ENCODE measurements at regions not wholly inside any gene's neighbourhood (a gene's known extent, or its start where the extent isn't known, plus 50 kb on each side); places are given as distances from the start of the nearest gene placed in this dataset.

GRCh38 chr10:4046030-4046429, 261.0 kb upstream of the KLF6 start:
- DNase-seq (ENCODE audit: low read depth): no peak
- TF ChIP-seq CTCF (IDR thresholded peaks at IDR 0.05; ENCODE audit: insufficient read depth, low read length): no peak

GRCh38 chr10:4043897-4044665, 259.1 kb upstream of the KLF6 start:
- no peak for DNase-seq (ENCODE audit: low read depth)
- no peak overlapping the region for H3K4me3 ChIP-seq (ENCODE audit: low read depth, low read length)
- no peak for TF ChIP-seq CTCF (IDR thresholded peaks at IDR 0.05; ENCODE audit: insufficient read depth, low read length)

More at GRCh38 chr10:4046030-4046429, 261.0 kb upstream of the KLF6 start:
- H3K4me3 ChIP-seq (ENCODE audit: low read depth, low read length): no peak overlapping the region

GRCh38 chr10:4041635-4042034, 256.6 kb upstream of the KLF6 start:
- TF ChIP-seq CTCF (IDR thresholded peaks at IDR 0.05; ENCODE audit: insufficient read depth, low read length): no peak
- H3K4me3 ChIP-seq (ENCODE audit: low read depth, low read length): no peak overlapping the region
- DNase-seq (ENCODE audit: low read depth): no peak

- no peak overlapping the region for H3K4me3 ChIP-seq (ENCODE audit: low read depth, low read length)
- DNase-seq (ENCODE audit: low read depth): no peak
- TF ChIP-seq CTCF (IDR thresholded peaks at IDR 0.05; ENCODE audit: insufficient read depth, low read length): no peak
These were observed 253.0 kb upstream of the KLF6 start for GRCh38 chr10:4038000-4038399.

GRCh38 chr10:4035599-4035945, 250.6 kb upstream of the KLF6 start:
- no peak for TF ChIP-seq CTCF (IDR thresholded peaks at IDR 0.05; ENCODE audit: insufficient read depth, low read length)
- no peak overlapping the region for H3K4me3 ChIP-seq (ENCODE audit: low read depth, low read length)

GRCh38 chr10:4034907-4035598, 250.0 kb upstream of the KLF6 start:
- peak; percentile 16 for DNase-seq (ENCODE audit: low read depth)
- TF ChIP-seq CTCF (IDR thresholded peaks at IDR 0.05; ENCODE audit: insufficient read depth, low read length): no peak
- H3K4me3 ChIP-seq (ENCODE audit: low read depth, low read length): no peak overlapping the region

More at GRCh38 chr10:4035599-4035945, 250.6 kb upstream of the KLF6 start:
- DNase-seq (ENCODE audit: low read depth): no peak

Measured in fibroblast of the aortic adventitia (primary cell).